ENCODE measurements at regions not wholly inside any gene's neighbourhood (a gene's known extent, or its start where the extent isn't known, plus 50 kb on each side); places are given as distances from the start of the nearest gene placed in this dataset.

GRCh38 chr18:73639788-73640187 is 507.8 kb downstream of the FBXO15 start:
- no peak for TF ChIP-seq CTCF (IDR thresholded peaks at IDR 0.05; ENCODE audit: control insufficient read depth, insufficient read depth, low read depth, low read length, missing control alignments)
- DNase-seq (ENCODE audit: low read depth) = no peak
- no peak overlapping the region for H3K4me3 ChIP-seq (ENCODE audit: control insufficient read depth, low read depth, low read length)

- no peak for DNase-seq (ENCODE audit: low read depth)
- TF ChIP-seq CTCF (IDR thresholded peaks at IDR 0.05; ENCODE audit: control insufficient read depth, insufficient read depth, low read depth, low read length, missing control alignments) = no peak
- H3K4me3 ChIP-seq (ENCODE audit: control insufficient read depth, low read depth, low read length) = no peak overlapping the region
Observed at GRCh38 chr18:73638709-73639108, 508.9 kb downstream of the FBXO15 start.

- DNase-seq (ENCODE audit: low read depth) = no peak
- no peak for TF ChIP-seq CTCF (IDR thresholded peaks at IDR 0.05; ENCODE audit: control insufficient read depth, insufficient read depth, low read depth, low read length, missing control alignments)
Observed at GRCh38 chr18:73636355-73636754, 511.3 kb downstream of the FBXO15 start.

GRCh38 chr18:73626859-73627258 is 520.8 kb downstream of the FBXO15 start:
- no peak for TF ChIP-seq CTCF (IDR thresholded peaks at IDR 0.05; ENCODE audit: control insufficient read depth, insufficient read depth, low read depth, low read length, missing control alignments)
- no peak overlapping the region for H3K4me3 ChIP-seq (ENCODE audit: control insufficient read depth, low read depth, low read length)
- DNase-seq (ENCODE audit: low read depth) = no peak

More at GRCh38 chr18:73636355-73636754, 511.3 kb downstream of the FBXO15 start:
- H3K4me3 ChIP-seq (ENCODE audit: control insufficient read depth, low read depth, low read length) = no peak overlapping the region

GRCh38 chr18:73626221-73626620 is 521.4 kb downstream of the FBXO15 start:
- DNase-seq (ENCODE audit: low read depth) = no peak
- H3K4me3 ChIP-seq (ENCODE audit: control insufficient read depth, low read depth, low read length) = no peak overlapping the region
- TF ChIP-seq CTCF (IDR thresholded peaks at IDR 0.05; ENCODE audit: control insufficient read depth, insufficient read depth, low read depth, low read length, missing control alignments) = no peak

- no peak for TF ChIP-seq CTCF (IDR thresholded peaks at IDR 0.05; ENCODE audit: control insufficient read depth, insufficient read depth, low read depth, low read length, missing control alignments)
- no peak overlapping the region for H3K4me3 ChIP-seq (ENCODE audit: control insufficient read depth, low read depth, low read length)
- DNase-seq (ENCODE audit: low read depth) = no peak
Observed at GRCh38 chr18:73621091-73621490, 526.5 kb downstream of the FBXO15 start.

- no peak for TF ChIP-seq CTCF (IDR thresholded peaks at IDR 0.05; ENCODE audit: control insufficient read depth, insufficient read depth, low read depth, low read length, missing control alignments)
Observed at GRCh38 chr18:73617981-73618380, 529.7 kb downstream of the FBXO15 start.

More at GRCh38 chr18:73617981-73618380, 529.7 kb downstream of the FBXO15 start:
- DNase-seq (ENCODE audit: low read depth) = no peak
- H3K4me3 ChIP-seq (ENCODE audit: control insufficient read depth, low read depth, low read length) = no peak overlapping the region

Measured in AG09309 (cell line).